Right atrium auricular region (tissue), 2 donors: ENCODE measurements at regions not wholly inside any gene's neighbourhood (a gene's known extent, or its start where the extent isn't known, plus 50 kb on each side); places are given as distances from the start of the nearest gene placed in this dataset.
A peak's percentile ranks its signal among the peaks of the same experiment; 100 is the strongest.

ENCODE experiments used
- DNase-seq: peaks from one replicate; pipeline ENCODE4 v3.0.0-alpha.2; 2019; ENCODE audit warnings: low spot score
- H3K27ac ChIP-seq, 2 donors: fragments of 200-600 bp; sonication (generic); 1 replicate in 1 of 2; 2 replicates in 1 of 2; pipeline ENCODE4 v1.5.1; 2016 to 2019
- H3K27me3 ChIP-seq, 2 donors: fragments of 200-600 bp; sonication (generic); one replicate each; pipeline versions ENCODE4 v1.5.1 to v1.6.0; 2017 to 2019
- H3K36me3 ChIP-seq: fragments of 200-600 bp; sonication (generic); one replicate; pipeline ENCODE4 v1.5.1; 2016
- H3K4me1 ChIP-seq, 2 donors: fragments of 200-600 bp; sonication (generic); one replicate each; pipeline versions ENCODE4 v1.5.1 to v1.6.0; 2017 to 2019
- H3K4me3 ChIP-seq, 2 donors: fragments of 200-600 bp; sonication (generic); 1 replicate in 1 of 2; 2 replicates in 1 of 2; pipeline ENCODE4 v1.5.1; 2017 to 2019; ENCODE audit warnings: mild to moderate bottlenecking in 1 of 2, moderate library complexity in 1 of 2
- H3K9me3 ChIP-seq, 2 donors: fragments of 200-600 bp; sonication (generic); one replicate each; pipeline ENCODE4 v1.5.1; 2019
- CTCF ChIP-seq, 2 donors: fragments of 200-600 bp; sonication (generic); IDR thresholded peaks; one replicate each; pipeline ENCODE4 v1.5.1; 2019; ENCODE audit warnings: antibody characterized with exemption in 2 of 2

- no peak for DNase-seq
- H3K36me3 ChIP-seq: no peaks in the 10 kb centered on the region
- no peak for TF ChIP-seq CTCF (IDR thresholded peaks at IDR 0.05)
- H3K27ac ChIP-seq: peak overlapping the region in 1 of 2 donors; percentile 47
- H3K27me3 ChIP-seq: no peaks in the 10 kb centered on the region
- no peaks in the 10 kb centered on the region for H3K9me3 ChIP-seq
- peaks cover 0 to 11% of the 10 kb centered on the region in 2 donors for H3K4me1 ChIP-seq
- no peak overlapping the region for H3K4me3 ChIP-seq
These were observed 206.6 kb downstream of the CXCL12 start for GRCh38 chr10:44178281-44178680.

- Histone ChIP-seq H3K4me1 (peaks cover 0 to 15% of the 10 kb centered on the region in 2 donors), H3K27me3 (no peaks in the 10 kb centered on the region), H3K4me3 (no peak overlapping the region), H3K36me3 (no peaks in the 10 kb centered on the region), H3K27ac (peak overlapping the region in 1 of 2 donors; percentile 47), H3K9me3 (no peaks in the 10 kb centered on the region)
- DNase-seq: no peak
- no peak for TF ChIP-seq CTCF (IDR thresholded peaks at IDR 0.05)
These were observed 207.3 kb downstream of the CXCL12 start for GRCh38 chr10:44177610-44178009.

GRCh38 chr10:44176311-44176710 is 208.6 kb downstream of the CXCL12 start:
- no peaks in the 10 kb centered on the region for H3K27me3 ChIP-seq
- no peak for DNase-seq
- H3K27ac ChIP-seq: no peak overlapping the region
- H3K4me1 ChIP-seq: peaks cover 0 to 18% of the 10 kb centered on the region in 2 donors
- H3K9me3 ChIP-seq: no peaks in the 10 kb centered on the region
- no peak overlapping the region for H3K4me3 ChIP-seq
- TF ChIP-seq CTCF (IDR thresholded peaks at IDR 0.05): no peak
- H3K36me3 ChIP-seq: no peaks in the 10 kb centered on the region

GRCh38 chr10:44173608-44173894 is 211.3 kb downstream of the CXCL12 start:
- Histone ChIP-seq H3K27ac (no peak overlapping the region), H3K9me3 (no peaks in the 10 kb centered on the region), H3K4me3 (no peak overlapping the region), H3K36me3 (no peaks in the 10 kb centered on the region), H3K4me1 (peaks cover 0 to 18% of the 10 kb centered on the region in 2 donors), H3K27me3 (no peaks in the 10 kb centered on the region)
- no peak for TF ChIP-seq CTCF (IDR thresholded peaks at IDR 0.05)
- DNase-seq: no peak

GRCh38 chr10:44172883-44173607 is 211.9 kb downstream of the CXCL12 start:
- Histone ChIP-seq H3K4me1 (peaks cover 0 to 22% of the 10 kb centered on the region in 2 donors), H3K9me3 (no peaks in the 10 kb centered on the region), H3K27me3 (no peaks in the 10 kb centered on the region), H3K36me3 (no peaks in the 10 kb centered on the region), H3K4me3 (no peak overlapping the region), H3K27ac (no peak overlapping the region)
- TF ChIP-seq CTCF (IDR thresholded peaks at IDR 0.05): no peak
- no peak for DNase-seq

- Histone ChIP-seq H3K4me3 (no peak overlapping the region), H3K9me3 (no peaks in the 10 kb centered on the region)
These were observed 213.1 kb downstream of the CXCL12 start for GRCh38 chr10:44171765-44172164.

More at GRCh38 chr10:44171765-44172164, 213.1 kb downstream of the CXCL12 start:
- Histone ChIP-seq H3K27me3 (no peaks in the 10 kb centered on the region), H3K36me3 (no peaks in the 10 kb centered on the region), H3K4me1 (peaks cover 0 to 19% of the 10 kb centered on the region in 2 donors), H3K27ac (no peak overlapping the region)
- no peak for DNase-seq
- no peak for TF ChIP-seq CTCF (IDR thresholded peaks at IDR 0.05)
